Panc1 (cell line): ENCODE measurements at regions not wholly inside any gene's neighbourhood (a gene's known extent, or its start where the extent isn't known, plus 50 kb on each side); places are given as distances from the start of the nearest gene placed in this dataset.

Source experiments
- CTCF ChIP-seq: fragments of 450-650 bp; IDR thresholded peaks from 2 replicates; pipeline ENCODE4 v1.5.1; 2017; ENCODE audit warnings: mild to moderate bottlenecking
- POLR2AphosphoS5 ChIP-seq: IDR thresholded peaks from 2 replicates; pipeline ENCODE4 v1.6.1; 2012; ENCODE audit warnings: mild to moderate bottlenecking, low read depth, low read length, moderate library complexity
- REST ChIP-seq, 2 experiments: IDR thresholded peaks; 2 replicates each; pipeline ENCODE4 v1.6.1; 2011 to 2012; ENCODE audit warnings: low read depth in 2 of 2, control low read depth in 1 of 2, low read length in 1 of 2, mild to moderate bottlenecking in 1 of 2, moderate library complexity in 1 of 2; ENCODE audit not compliant: insufficient read depth in 1 of 2
- SIN3A ChIP-seq: IDR thresholded peaks from 2 replicates; pipeline ENCODE4 v1.6.1; 2012; ENCODE audit warnings: low read depth, mild to moderate bottlenecking, low read length, moderate library complexity, borderline replicate concordance; ENCODE audit not compliant: insufficient read depth
- TCF7L2 ChIP-seq: IDR thresholded peaks from 2 replicates; pipeline ENCODE4 v1.6.1; 2011; ENCODE audit warnings: mild to moderate bottlenecking, low read depth, low read length, inconsistent platforms

GRCh38 chr3:176855213-176855612, 342.1 kb downstream of the TBL1XR1 start:
- TF ChIP-seq CTCF (no peak), TCF7L2 (no peak), SIN3A (no peak), REST (IDR thresholded peaks at IDR 0.05; ENCODE audit: insufficient read depth in 1 of 2, low read depth in 2 of 2, low read length in 1 of 2) (no peak), POLR2AphosphoS5 (no peak)
